ENCODE measurements at regions not wholly inside any gene's neighbourhood (a gene's known extent, or its start where the extent isn't known, plus 50 kb on each side); places are given as distances from the start of the nearest gene placed in this dataset.

- Histone ChIP-seq H3K27me3 (ENCODE audit: control insufficient read depth, insufficient read depth, low read length) (no peaks in the 10 kb centered on the region), H3K27ac (ENCODE audit: low read depth, low read length) (no peak overlapping the region), H3K4me3 (ENCODE audit: low read depth, low read length) (no peak overlapping the region), H3K9me3 (ENCODE audit: control insufficient read depth, insufficient read depth, low read length) (no peaks in the 10 kb centered on the region)
- POLR2A ChIA-PET = no interaction called here
- no peak for TF ChIP-seq CTCF (IDR thresholded peaks at IDR 0.05; ENCODE audit: low read depth, low read length)
- CTCF ChIA-PET = interaction anchor here (0.7 to 1.6 kb wide), 3 partner anchors 13 to 239 kb away, joined by 4 to 5 read pairs (median 4); no protein-coding TSS in a partner anchor
- no peak for DNase-seq (ENCODE audit: low read depth, low spot score)
Observed at GRCh38 chr7:33694006-33694405, 211.3 kb upstream of the BMPER start.

GRCh38 chr7:33697616-33698015 lies 207.7 kb upstream of the BMPER start:
- CTCF ChIA-PET = no interaction called here
- H3K4me3 ChIP-seq (ENCODE audit: low read depth, low read length) = no peak overlapping the region
- POLR2A ChIA-PET = no interaction called here
- peaks cover 6% of the 10 kb centered on the region; the same call in 1 of the 2 replicates for H3K9me3 ChIP-seq (ENCODE audit: control insufficient read depth, insufficient read depth, low read length)
- no peak for DNase-seq (ENCODE audit: low read depth, low spot score)
- H3K27me3 ChIP-seq (ENCODE audit: control insufficient read depth, insufficient read depth, low read length) = no peaks in the 10 kb centered on the region
- H3K27ac ChIP-seq (ENCODE audit: low read depth, low read length) = no peak overlapping the region
- no peak for TF ChIP-seq CTCF (IDR thresholded peaks at IDR 0.05; ENCODE audit: low read depth, low read length)

GRCh38 chr7:33698041-33698440 lies 207.3 kb upstream of the BMPER start:
- CTCF ChIA-PET = no interaction called here
- H3K9me3 ChIP-seq (ENCODE audit: control insufficient read depth, insufficient read depth, low read length) = peaks cover 6% of the 10 kb centered on the region; the same call in 1 of the 2 replicates
- H3K4me3 ChIP-seq (ENCODE audit: low read depth, low read length) = no peak overlapping the region
- POLR2A ChIA-PET = no interaction called here
- no peaks in the 10 kb centered on the region for H3K27me3 ChIP-seq (ENCODE audit: control insufficient read depth, insufficient read depth, low read length)
- H3K27ac ChIP-seq (ENCODE audit: low read depth, low read length) = no peak overlapping the region
- no peak for DNase-seq (ENCODE audit: low read depth, low spot score)
- TF ChIP-seq CTCF (IDR thresholded peaks at IDR 0.05; ENCODE audit: low read depth, low read length) = no peak

DNA sequence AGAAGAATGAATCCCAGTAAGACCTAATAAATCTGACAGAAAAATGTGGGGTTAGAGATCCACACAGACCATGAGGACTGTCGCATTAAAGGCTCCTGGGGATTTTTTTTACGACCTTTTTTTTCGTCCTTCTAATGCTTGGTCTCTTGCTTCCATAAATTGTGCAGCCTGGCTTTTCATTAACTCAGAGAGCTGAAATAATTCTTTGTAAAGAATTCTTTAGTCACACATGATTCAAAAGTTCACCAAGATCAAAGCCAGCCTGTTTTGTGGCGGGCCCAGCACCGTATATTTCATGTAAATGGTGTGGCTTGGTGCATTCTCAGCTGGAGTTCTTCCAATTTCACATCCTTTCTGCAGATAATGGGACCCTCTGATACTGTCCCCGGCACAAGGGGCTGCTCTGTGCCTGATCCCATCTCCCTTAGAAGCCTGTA lies 206.6 kb upstream of the BMPER start:
- H3K27me3 ChIP-seq (ENCODE audit: control insufficient read depth, insufficient read depth, low read length) = no peaks in the 10 kb centered on the region
- no peak overlapping the region for H3K27ac ChIP-seq (ENCODE audit: low read depth, low read length)
- POLR2A ChIA-PET = no interaction called here
- TF ChIP-seq CTCF (IDR thresholded peaks at IDR 0.05; ENCODE audit: low read depth, low read length) = no peak
- H3K9me3 ChIP-seq (ENCODE audit: control insufficient read depth, insufficient read depth, low read length) = peaks cover 6% of the 10 kb centered on the region; the same call in 1 of the 2 replicates
- CTCF ChIA-PET = no interaction called here
- DNase-seq (ENCODE audit: low read depth, low spot score) = no peak
- H3K4me3 ChIP-seq (ENCODE audit: low read depth, low read length) = no peak overlapping the region

- ChIA-PET CTCF (interaction anchor here (0.5 kb wide), 1 partner anchor 14 kb away, joined by 3 read pairs; no protein-coding TSS in a partner anchor), POLR2A (no interaction called here)
- Histone ChIP-seq H3K4me3 (ENCODE audit: low read depth, low read length) (no peak overlapping the region), H3K27me3 (ENCODE audit: control insufficient read depth, insufficient read depth, low read length) (no peaks in the 10 kb centered on the region), H3K9me3 (ENCODE audit: control insufficient read depth, insufficient read depth, low read length) (peaks cover 6% of the 10 kb centered on the region; the same call in 1 of the 2 replicates), H3K27ac (ENCODE audit: low read depth, low read length) (no peak overlapping the region)
- no peak for TF ChIP-seq CTCF (IDR thresholded peaks at IDR 0.05; ENCODE audit: low read depth, low read length)
- DNase-seq (ENCODE audit: low read depth, low spot score) = no peak
Observed at GRCh38 chr7:33700001-33700899, 205.1 kb upstream of the BMPER start.

All from AG04450 (cell line).